Right forelimb (tissue), 1 donor: ENCODE measurements at regions not wholly inside any gene's neighbourhood (a gene's known extent, or its start where the extent isn't known, plus 50 kb on each side); places are given as distances from the start of the nearest gene placed in this dataset.

Source experiments
- DNase-seq: peaks from one replicate; pipeline ENCODE4 v3.0.0-alpha.2; 2018

- no peak for DNase-seq
Measured at GRCh38 chr13:34046457-34046856, 228.5 kb downstream of the RFC3 start.

GRCh38 chr13:34048652-34049051, 230.7 kb downstream of the RFC3 start:
- DNase-seq: no peak

- no peak for DNase-seq
Measured at GRCh38 chr13:34056733-34057258, 238.8 kb downstream of the RFC3 start.

- no peak for DNase-seq
Measured at GRCh38 chr13:34064456-34065205, 246.7 kb downstream of the RFC3 start.

GRCh38 chr13:34065928-34066327, 248.0 kb downstream of the RFC3 start:
- DNase-seq: no peak

GRCh38 chr13:34066344-34066743, 248.4 kb downstream of the RFC3 start:
- DNase-seq: no peak

GRCh38 chr13:34070006-34070405, 252.1 kb downstream of the RFC3 start:
- no peak for DNase-seq

GRCh38 chr13:34070544-34071303, 252.8 kb downstream of the RFC3 start:
- DNase-seq: no peak

- DNase-seq: no peak
Measured at GRCh38 chr13:34076319-34076718, 258.4 kb downstream of the RFC3 start.

GRCh38 chr13:34076943-34077703, 259.2 kb downstream of the RFC3 start:
- DNase-seq: no peak

GRCh38 chr13:34078334-34078999, 260.5 kb downstream of the RFC3 start:
- DNase-seq: no peak

GRCh38 chr13:34085204-34085603, 267.3 kb downstream of the RFC3 start:
- no peak for DNase-seq

GRCh38 chr13:34086281-34086680, 268.3 kb downstream of the RFC3 start:
- DNase-seq: no peak

- DNase-seq: no peak
Measured at GRCh38 chr13:34087791-34088190, 269.8 kb downstream of the RFC3 start.

GRCh38 chr13:34103854-34104253, 285.9 kb downstream of the RFC3 start:
- no peak for DNase-seq

GRCh38 chr13:34104853-34105252, 286.9 kb downstream of the RFC3 start:
- no peak for DNase-seq

- DNase-seq: no peak
Measured at GRCh38 chr13:34107806-34108205, 289.9 kb downstream of the RFC3 start.

- no peak for DNase-seq
Measured at GRCh38 chr13:34108410-34108809, 290.5 kb downstream of the RFC3 start.

- DNase-seq: no peak
Measured at GRCh38 chr13:34114581-34114980, 296.6 kb downstream of the RFC3 start.

GRCh38 chr13:34116651-34117050, 298.7 kb downstream of the RFC3 start:
- DNase-seq: no peak

GRCh38 chr13:34124666-34125306, 306.8 kb downstream of the RFC3 start:
- no peak for DNase-seq

- no peak for DNase-seq
Measured at GRCh38 chr13:34127523-34127922, 309.6 kb downstream of the RFC3 start.
